ENCODE measurements at regions not wholly inside any gene's neighbourhood (a gene's known extent, or its start where the extent isn't known, plus 50 kb on each side); places are given as distances from the start of the nearest gene placed in this dataset.
"Not testable (repeated sequence)": the region's sequence is repeated elsewhere in the genome, so short reads cannot be mapped to it uniquely, and the experiment has no call there.

DNA sequence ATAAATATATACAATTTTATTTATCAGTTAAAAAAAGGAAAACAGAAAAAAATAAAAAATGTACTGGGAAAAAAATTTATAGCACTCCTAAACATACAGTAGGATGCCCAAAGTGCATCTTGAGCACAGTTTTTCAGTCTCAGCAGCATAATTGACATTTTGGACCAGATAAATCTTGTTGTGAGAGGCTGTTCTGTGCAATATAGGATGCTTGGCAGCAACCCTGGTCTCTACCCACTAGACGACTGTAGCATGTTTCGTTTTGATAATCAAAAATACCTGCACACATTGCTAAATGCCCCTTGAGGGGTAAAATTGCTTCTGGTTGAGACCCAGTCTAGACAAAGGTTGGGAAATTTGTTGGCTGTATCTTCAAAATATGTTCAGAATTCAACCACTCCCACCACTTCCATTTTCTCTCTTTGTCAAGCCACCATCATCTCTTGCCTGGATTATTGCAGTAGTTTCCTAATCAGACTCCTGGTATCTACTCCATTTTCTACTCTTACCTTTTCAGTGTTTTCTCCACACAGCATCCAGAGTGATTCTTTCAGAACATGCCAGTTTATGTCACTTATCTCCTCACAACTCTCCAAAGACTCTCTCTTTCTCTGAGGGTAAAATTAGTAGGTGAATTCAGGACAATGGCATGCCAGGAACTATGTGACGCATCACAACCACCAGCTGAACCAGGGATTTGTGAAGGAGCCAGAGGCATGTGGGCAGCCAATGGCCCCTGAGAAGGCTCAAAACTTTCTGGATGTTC is 91.4 kb downstream of the GPR85 start:
- DNase-seq (ENCODE audit: low spot score), result no peak
- H3K4me1 Mint-ChIP-seq (ENCODE audit: low read depth), result no peaks in the 10 kb centered on the region
- no peaks in the 10 kb centered on the region for H3K9me3 Mint-ChIP-seq
- no peak overlapping the region for H3K4me3 Mint-ChIP-seq (ENCODE audit: low read depth)
- no peak overlapping the region for H3K27ac Mint-ChIP-seq
- no peaks in the 10 kb centered on the region for H3K36me3 Mint-ChIP-seq (ENCODE audit: low read depth)
- no peaks in the 10 kb centered on the region for H3K27me3 Mint-ChIP-seq (ENCODE audit: low read depth)
- intact Hi-C loops (cut with micrococcal nuclease), result no loop called here

- no peak for DNase-seq (ENCODE audit: low spot score)
- Mint-ChIP-seq H3K9me3 (no peaks in the 10 kb centered on the region), H3K27ac (no peak overlapping the region), H3K4me3 (ENCODE audit: low read depth) (no peak overlapping the region), H3K4me1 (ENCODE audit: low read depth) (no peaks in the 10 kb centered on the region), H3K36me3 (ENCODE audit: low read depth) (no peaks in the 10 kb centered on the region), H3K27me3 (ENCODE audit: low read depth) (no peaks in the 10 kb centered on the region)
- intact Hi-C loops (cut with micrococcal nuclease), result no loop called here
Observed at GRCh38 chr7:112994656-112995055, 92.0 kb downstream of the GPR85 start.

DNA sequence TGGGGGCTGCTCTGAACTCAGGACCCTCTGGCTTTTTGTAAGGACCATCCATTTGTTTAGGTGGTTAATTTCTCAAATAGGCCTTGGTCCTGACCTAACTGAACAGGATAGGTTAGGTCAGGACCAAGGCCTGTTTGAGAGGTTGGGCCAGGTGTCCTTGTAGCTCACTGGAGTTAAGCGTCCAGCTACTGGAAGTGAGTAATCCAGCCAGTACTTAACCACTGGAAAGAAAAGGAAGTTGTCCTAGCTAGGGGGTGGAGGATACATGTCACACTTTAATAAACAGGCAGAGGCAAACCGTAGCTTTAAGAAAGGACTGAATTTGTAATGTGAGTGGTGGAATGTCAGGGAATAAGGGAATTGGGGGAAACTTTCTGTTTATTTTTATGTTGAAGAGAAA is 96.0 kb downstream of the GPR85 start:
- intact Hi-C loops (cut with micrococcal nuclease), result no loop called here
- no peaks in the 10 kb centered on the region for H3K4me1 Mint-ChIP-seq (ENCODE audit: low read depth)

GRCh38 chr7:112989531-112989930 is 97.1 kb downstream of the GPR85 start:
- DNase-seq (ENCODE audit: low spot score), result no peak
- Mint-ChIP-seq H3K27me3 (ENCODE audit: low read depth) (peaks cover 3% of the 10 kb centered on the region), H3K36me3 (ENCODE audit: low read depth) (no peaks in the 10 kb centered on the region), H3K4me3 (ENCODE audit: low read depth) (no peak overlapping the region), H3K4me1 (ENCODE audit: low read depth) (no peaks in the 10 kb centered on the region), H3K27ac (no peak overlapping the region), H3K9me3 (no peaks in the 10 kb centered on the region)
- intact Hi-C loops (cut with micrococcal nuclease), result no loop called here

More for the DNA sequence above, 96.0 kb downstream of the GPR85 start:
- DNase-seq (ENCODE audit: low spot score), result no peak
- Mint-ChIP-seq H3K4me3 (ENCODE audit: low read depth) (no peak overlapping the region), H3K27ac (no peak overlapping the region), H3K36me3 (ENCODE audit: low read depth) (no peaks in the 10 kb centered on the region), H3K9me3 (no peaks in the 10 kb centered on the region), H3K27me3 (ENCODE audit: low read depth) (peaks cover 3% of the 10 kb centered on the region)

GRCh38 chr7:112987171-112987570 is 99.5 kb downstream of the GPR85 start:
- no peaks in the 10 kb centered on the region for H3K9me3 Mint-ChIP-seq
- intact Hi-C loops (cut with micrococcal nuclease), result no loop called here
- peaks cover 3% of the 10 kb centered on the region for H3K27me3 Mint-ChIP-seq (ENCODE audit: low read depth)
- no peak overlapping the region for H3K27ac Mint-ChIP-seq
- no peak overlapping the region for H3K4me3 Mint-ChIP-seq (ENCODE audit: low read depth)
- H3K4me1 Mint-ChIP-seq (ENCODE audit: low read depth), result no peaks in the 10 kb centered on the region
- DNase-seq (ENCODE audit: low spot score), result no peak
- H3K36me3 Mint-ChIP-seq (ENCODE audit: low read depth), result no peaks in the 10 kb centered on the region

- DNase-seq (ENCODE audit: low spot score), result no peak
- Mint-ChIP-seq H3K27ac (no peak overlapping the region), H3K36me3 (ENCODE audit: low read depth) (no peaks in the 10 kb centered on the region), H3K9me3 (no peaks in the 10 kb centered on the region), H3K4me1 (ENCODE audit: low read depth) (no peaks in the 10 kb centered on the region), H3K27me3 (ENCODE audit: low read depth) (peaks cover 3% of the 10 kb centered on the region), H3K4me3 (ENCODE audit: low read depth) (no peak overlapping the region)
- intact Hi-C loops (cut with micrococcal nuclease), result no loop called here
Observed at GRCh38 chr7:112986256-112987031, 100.2 kb downstream of the GPR85 start.

DNA sequence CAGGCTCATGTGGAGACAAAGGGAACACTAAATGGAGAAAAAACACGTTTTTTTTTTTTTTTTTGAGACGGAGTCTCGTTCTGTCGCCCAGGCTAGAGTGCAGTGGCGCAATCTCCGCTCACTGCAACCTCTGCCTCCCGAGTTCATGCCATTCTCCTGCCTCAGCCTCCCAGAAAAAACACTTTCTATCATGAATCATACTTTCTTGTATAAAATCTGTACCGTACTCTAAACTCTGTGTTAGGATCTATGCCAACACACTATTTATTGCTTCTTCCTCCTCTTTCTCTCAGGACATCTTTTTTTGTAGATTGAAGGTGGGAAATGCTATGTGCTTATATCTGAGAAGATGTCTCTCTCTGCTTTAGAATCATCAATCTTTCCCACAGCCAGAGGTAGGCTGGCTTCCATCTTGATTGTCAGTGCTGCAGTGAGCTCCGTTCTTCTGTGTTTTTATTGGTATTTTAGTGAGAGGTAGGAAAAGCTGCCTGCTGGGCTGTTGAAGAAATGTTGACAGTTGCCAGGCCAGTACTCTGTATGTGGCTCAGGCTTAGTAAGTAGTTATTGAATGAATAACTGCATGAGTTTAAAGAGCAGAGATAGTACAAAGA is 101.1 kb downstream of the GPR85 start:
- Mint-ChIP-seq H3K27ac (no peak overlapping the region), H3K4me1 (ENCODE audit: low read depth) (no peaks in the 10 kb centered on the region), H3K9me3 (no peaks in the 10 kb centered on the region), H3K36me3 (ENCODE audit: low read depth) (no peaks in the 10 kb centered on the region), H3K4me3 (ENCODE audit: low read depth) (no peak overlapping the region), H3K27me3 (ENCODE audit: low read depth) (peaks cover 3% of the 10 kb centered on the region)
- no peak for DNase-seq (ENCODE audit: low spot score)
- intact Hi-C loops (cut with micrococcal nuclease), result no loop called here

DNA sequence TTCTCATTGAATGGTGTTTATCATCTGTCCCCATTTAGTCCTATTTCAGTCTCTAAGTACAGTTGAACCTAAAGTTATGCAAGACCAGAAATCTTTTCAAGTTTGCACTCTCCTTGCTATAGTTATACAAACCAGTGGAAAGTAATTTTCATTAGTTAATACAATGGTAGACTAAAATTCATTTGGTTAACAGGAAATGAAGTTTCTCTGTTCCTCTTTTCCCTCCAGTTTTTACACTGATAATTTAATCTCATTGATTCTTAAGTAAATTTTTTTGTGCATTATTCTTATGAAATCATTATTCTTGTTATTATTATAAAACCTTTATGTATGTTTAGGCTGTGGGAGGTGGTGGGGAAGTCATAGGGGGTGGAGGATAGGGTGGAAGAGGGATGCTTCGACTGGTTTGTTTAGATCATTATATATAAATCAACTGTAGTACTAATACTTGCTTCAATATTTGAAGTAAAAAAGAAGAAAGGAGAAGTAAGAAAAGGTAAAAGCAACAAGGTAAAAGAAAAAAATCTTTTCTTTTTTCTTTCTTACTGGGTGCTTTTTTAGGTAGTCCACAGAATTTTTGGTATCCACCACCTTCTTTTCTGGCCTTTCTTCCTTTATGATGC is 104.1 kb downstream of the GPR85 start:
- H3K9me3 Mint-ChIP-seq, result no peaks in the 10 kb centered on the region
- H3K36me3 Mint-ChIP-seq (ENCODE audit: low read depth), result no peaks in the 10 kb centered on the region
- H3K27ac Mint-ChIP-seq, result no peak overlapping the region

DNA sequence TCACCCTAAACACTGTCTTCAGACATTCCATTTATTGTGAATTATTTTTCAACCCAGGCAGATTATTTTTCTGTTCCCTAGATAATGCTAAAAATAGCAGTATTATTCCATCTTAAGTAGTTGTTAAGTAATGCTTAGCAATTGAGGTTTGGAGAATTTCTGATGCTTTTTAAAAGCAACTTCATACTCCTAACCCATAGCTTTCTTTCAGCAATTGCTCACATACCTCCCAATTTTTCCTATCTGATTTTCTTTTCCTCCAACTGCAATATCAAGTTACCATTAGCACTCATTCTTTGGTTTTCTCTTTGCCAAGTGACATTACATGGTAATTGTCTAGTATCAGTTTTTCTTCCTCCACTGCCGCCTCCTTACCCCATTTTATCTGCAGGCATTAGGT is 104.7 kb downstream of the GPR85 start:
- Mint-ChIP-seq H3K9me3 (no peaks in the 10 kb centered on the region), H3K36me3 (ENCODE audit: low read depth) (no peaks in the 10 kb centered on the region), H3K27me3 (ENCODE audit: low read depth) (peaks cover 2% of the 10 kb centered on the region), H3K4me3 (ENCODE audit: low read depth) (no peak overlapping the region), H3K27ac (no peak overlapping the region), H3K4me1 (ENCODE audit: low read depth) (no peaks in the 10 kb centered on the region)
- DNase-seq (ENCODE audit: low spot score), result no peak
- intact Hi-C loops (cut with micrococcal nuclease), result no loop called here

More for the DNA sequence above, 104.1 kb downstream of the GPR85 start:
- Mint-ChIP-seq H3K27me3 (ENCODE audit: low read depth) (peaks cover 3% of the 10 kb centered on the region), H3K4me1 (ENCODE audit: low read depth) (no peaks in the 10 kb centered on the region), H3K4me3 (ENCODE audit: low read depth) (no peak overlapping the region)
- intact Hi-C loops (cut with micrococcal nuclease), result no loop called here
- no peak for DNase-seq (ENCODE audit: low spot score)

DNA sequence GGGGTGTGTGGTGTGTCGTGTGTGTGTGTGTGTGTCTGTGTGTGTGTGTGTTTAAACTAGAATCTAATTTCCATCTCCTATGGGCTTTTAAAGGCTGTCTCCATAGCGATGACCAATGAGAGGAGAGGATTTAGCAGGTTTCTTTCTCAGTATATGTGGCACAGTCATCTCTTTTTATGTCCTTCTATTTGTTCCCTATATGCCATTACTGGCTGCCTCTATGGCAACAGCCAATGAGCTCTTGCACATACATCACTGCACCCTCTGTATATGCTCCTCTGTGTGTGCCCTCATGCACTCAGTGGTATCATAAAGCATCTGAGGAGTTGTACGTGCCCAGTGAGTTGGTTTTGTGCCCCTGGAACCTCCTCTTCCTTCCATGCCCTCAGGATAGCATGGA is 107.6 kb downstream of the GPR85 start:
- H3K4me1 Mint-ChIP-seq (ENCODE audit: low read depth); H3K36me3 Mint-ChIP-seq (ENCODE audit: low read depth); H3K9me3 Mint-ChIP-seq; H3K27ac Mint-ChIP-seq; H3K4me3 Mint-ChIP-seq (ENCODE audit: low read depth); H3K27me3 Mint-ChIP-seq (ENCODE audit: low read depth); intact Hi-C loops (cut with micrococcal nuclease); DNase-seq (ENCODE audit: low spot score): not testable (repeated sequence)

DNA sequence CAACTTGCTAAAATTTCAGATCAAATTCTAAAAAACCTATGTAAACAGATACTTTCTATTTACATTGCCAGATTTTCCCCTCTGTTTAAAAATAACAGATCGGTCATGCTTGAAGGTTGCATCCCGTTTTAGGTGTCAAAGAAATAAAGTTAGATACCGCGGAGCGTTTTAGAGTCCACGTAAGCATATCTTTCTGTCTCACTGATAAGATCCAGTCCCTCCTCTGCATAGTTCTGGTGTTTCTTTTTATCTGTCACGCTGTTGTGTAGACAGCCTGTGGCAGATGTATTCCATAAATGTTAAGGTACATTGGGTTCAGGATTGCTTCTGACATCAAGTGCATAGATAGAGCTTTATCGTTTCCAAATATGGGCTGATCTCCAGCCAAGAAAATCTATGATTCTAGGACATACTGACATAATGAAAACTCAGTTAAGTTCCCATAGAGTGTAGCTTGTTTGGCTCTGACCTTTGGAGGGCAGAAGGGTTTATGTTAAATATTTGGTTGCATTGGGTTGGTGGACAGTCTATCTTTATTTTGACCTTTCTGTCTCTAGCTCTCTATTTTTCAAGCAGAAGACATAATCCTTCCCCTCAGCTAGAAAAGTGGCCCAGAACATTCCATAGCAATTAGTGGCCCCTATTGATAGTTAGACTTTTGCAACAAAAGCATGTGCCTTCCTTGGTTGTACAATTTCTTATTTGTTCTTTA is 109.2 kb downstream of the GPR85 start:
- intact Hi-C loops (cut with micrococcal nuclease); H3K27me3 Mint-ChIP-seq (ENCODE audit: low read depth); H3K4me3 Mint-ChIP-seq (ENCODE audit: low read depth); DNase-seq (ENCODE audit: low spot score); H3K27ac Mint-ChIP-seq; H3K36me3 Mint-ChIP-seq (ENCODE audit: low read depth); H3K4me1 Mint-ChIP-seq (ENCODE audit: low read depth); H3K9me3 Mint-ChIP-seq: not testable (repeated sequence)

- DNase-seq (ENCODE audit: low spot score), result no peak
- H3K36me3 Mint-ChIP-seq (ENCODE audit: low read depth), result no peaks in the 10 kb centered on the region
- H3K9me3 Mint-ChIP-seq, result no peaks in the 10 kb centered on the region
- H3K4me3 Mint-ChIP-seq (ENCODE audit: low read depth), result no peak overlapping the region
- no peaks in the 10 kb centered on the region for H3K4me1 Mint-ChIP-seq (ENCODE audit: low read depth)
- H3K27ac Mint-ChIP-seq, result no peak overlapping the region
- H3K27me3 Mint-ChIP-seq (ENCODE audit: low read depth), result peaks cover 4% of the 10 kb centered on the region
- intact Hi-C loops (cut with micrococcal nuclease), result no loop called here
Observed at GRCh38 chr7:112970771-112971170, 115.9 kb downstream of the GPR85 start.
